Head of caudate nucleus (tissue), 42 donors: ENCODE measurements at regions not wholly inside any gene's neighbourhood (a gene's known extent, or its start where the extent isn't known, plus 50 kb on each side); places are given as distances from the start of the nearest gene placed in this dataset.

ENCODE experiments used
- DNase-seq, 42 donors: peaks; one replicate each; pipeline versions ENCODE4 v3.0.0 to v3.0.0-alpha.2; 2020 to 2021; ENCODE audit warnings: mixed read lengths in 7 of 42
- intact Hi-C: fragments of 100-400 bp; cut with DNase I; formaldehyde crosslinking; loops from one replicate; pipeline ENCODE4 v1.15.0; 2022

- intact Hi-C loops = no loop called here
- no peak for DNase-seq
Observed at GRCh38 chr4:117968606-117969005, 65.7 kb upstream of the NDST3 start.

- intact Hi-C loops = no loop called here
- DNase-seq = no peak
Observed at GRCh38 chr4:117971403-117971802, 62.9 kb upstream of the NDST3 start.

GRCh38 chr4:117983541-117984365 is 50.5 kb upstream of the NDST3 start:
- DNase-seq = no peak
- intact Hi-C loops = no loop called here

- no peak for DNase-seq
- intact Hi-C loops = no loop called here
Observed at GRCh38 chr4:117984366-117984680, 50.0 kb upstream of the NDST3 start.
